Kidney (tissue), 13 donors: ENCODE measurements at regions not wholly inside any gene's neighbourhood (a gene's known extent, or its start where the extent isn't known, plus 50 kb on each side); places are given as distances from the start of the nearest gene placed in this dataset.

Source experiments
- DNase-seq, 5 donors: peaks; one replicate each; pipeline ENCODE4 v3.0.0-alpha.2; 2013 to 2020
- FAIRE-seq: peaks from 2 replicates; lab custom pipeline; 2012; peaks lifted over from hg19 to GRCh38; lab: Jason Lieb, UNC
- H3K27ac ChIP-seq, 2 donors: one replicate each; pipeline ENCODE4 v1.7.0; 2013; ENCODE audit warnings: low read depth in 2 of 2, low read length in 2 of 2, inconsistent platforms in 1 of 2
- H3K27me3 ChIP-seq: one replicate; pipeline ENCODE4 v1.7.1; 2013; ENCODE audit warnings: low read length, inconsistent platforms; ENCODE audit not compliant: control insufficient read depth, insufficient read depth
- H3K36me3 ChIP-seq, 3 donors: one replicate each; pipeline versions ENCODE4 v1.7.0 to v1.7.1; 2013; ENCODE audit warnings: low read length in 3 of 3, control low read depth in 1 of 3, inconsistent platforms in 1 of 3; ENCODE audit not compliant: insufficient read depth in 3 of 3, control insufficient read depth in 2 of 3
- H3K4me1 ChIP-seq, 3 donors: one replicate each; pipeline versions ENCODE4 v1.7.0 to v1.7.1; 2013; ENCODE audit warnings: low read length in 3 of 3, inconsistent platforms in 1 of 3, low read depth in 1 of 3; ENCODE audit not compliant: control insufficient read depth in 2 of 3, insufficient read depth in 2 of 3
- H3K4me3 ChIP-seq, 3 donors: one replicate each; pipeline versions ENCODE4 v1.7.0 to v1.8.1; 2013; ENCODE audit warnings: low read length in 3 of 3, control low read depth in 1 of 3, inconsistent platforms in 1 of 3
- H3K9ac ChIP-seq, 3 donors: one replicate each; pipeline versions ENCODE4 v1.7.0 to v1.7.1; 2013; ENCODE audit warnings: low read length in 3 of 3, control low read depth in 1 of 3, inconsistent platforms in 1 of 3
- H3K9me3 ChIP-seq, 3 donors: one replicate each; pipeline versions ENCODE4 v1.7.0 to v1.7.1; 2013; ENCODE audit warnings: low read length in 3 of 3, control low read depth in 1 of 3, inconsistent platforms in 1 of 3; ENCODE audit not compliant: control insufficient read depth in 2 of 3, insufficient read depth in 1 of 3
- intact Hi-C: fragments of 100-400 bp; cut with DNase I; formaldehyde crosslinking; loops from one replicate; pipeline ENCODE4 v1.11.1; 2022
- TF ChIP-seq, protein P1 (sequence below): IDR thresholded peaks from 3 replicates; pipeline ENCODE4 v1.5.1; 2012; ENCODE audit warnings: mild to moderate bottlenecking, moderate library complexity, borderline replicate concordance; ENCODE audit not compliant: insufficient read depth; ENCODE audit errors: extremely low read depth
- donor health status: control.
- donor health status: control.
- donor health status: control.
- donor health status: control.
- donor health status: control.
- donor health status: DM: yes; HTN: yes; CAD: no.
- donor health status: Normal renal cell carcinoma (clear cell type).

DNA sequence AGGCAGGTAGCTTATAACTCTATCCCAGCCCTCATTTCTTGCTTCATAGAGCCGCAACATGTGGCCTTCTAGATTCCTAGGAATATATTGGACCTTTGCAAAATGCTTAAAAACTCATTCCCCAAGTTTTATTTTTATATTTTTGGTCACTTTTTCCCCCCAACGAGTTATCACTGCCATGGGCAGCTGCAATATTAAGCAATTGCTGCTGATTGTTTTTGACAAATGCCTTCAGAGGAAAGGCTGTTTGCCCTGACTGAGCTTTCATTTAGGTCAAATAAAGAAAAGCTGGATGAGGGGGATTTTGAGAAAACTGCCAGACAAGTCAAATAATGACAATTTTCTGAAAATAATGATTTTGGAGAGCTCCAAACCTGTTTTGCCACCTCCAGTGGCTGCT lies 976.9 kb upstream of the MBL2 start:
- Histone ChIP-seq H3K9me3 (peaks cover 0 to 9% (median 0%) of the 10 kb centered on the region in 3 donors), H3K27ac (no peak overlapping the region), H3K36me3 (no peaks in the 10 kb centered on the region), H3K4me1 (no peaks in the 10 kb centered on the region), H3K9ac (no peak overlapping the region), H3K4me3 (no peak overlapping the region), H3K27me3 (no peaks in the 10 kb centered on the region)
- FAIRE-seq (no peak), DNase-seq (no peak)
- intact Hi-C loops = no loop called here
- TF ChIP-seq, protein P1, sequence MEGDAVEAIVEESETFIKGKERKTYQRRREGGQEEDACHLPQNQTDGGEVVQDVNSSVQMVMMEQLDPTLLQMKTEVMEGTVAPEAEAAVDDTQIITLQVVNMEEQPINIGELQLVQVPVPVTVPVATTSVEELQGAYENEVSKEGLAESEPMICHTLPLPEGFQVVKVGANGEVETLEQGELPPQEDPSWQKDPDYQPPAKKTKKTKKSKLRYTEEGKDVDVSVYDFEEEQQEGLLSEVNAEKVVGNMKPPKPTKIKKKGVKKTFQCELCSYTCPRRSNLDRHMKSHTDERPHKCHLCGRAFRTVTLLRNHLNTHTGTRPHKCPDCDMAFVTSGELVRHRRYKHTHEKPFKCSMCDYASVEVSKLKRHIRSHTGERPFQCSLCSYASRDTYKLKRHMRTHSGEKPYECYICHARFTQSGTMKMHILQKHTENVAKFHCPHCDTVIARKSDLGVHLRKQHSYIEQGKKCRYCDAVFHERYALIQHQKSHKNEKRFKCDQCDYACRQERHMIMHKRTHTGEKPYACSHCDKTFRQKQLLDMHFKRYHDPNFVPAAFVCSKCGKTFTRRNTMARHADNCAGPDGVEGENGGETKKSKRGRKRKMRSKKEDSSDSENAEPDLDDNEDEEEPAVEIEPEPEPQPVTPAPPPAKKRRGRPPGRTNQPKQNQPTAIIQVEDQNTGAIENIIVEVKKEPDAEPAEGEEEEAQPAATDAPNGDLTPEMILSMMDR = no peak

DNA sequence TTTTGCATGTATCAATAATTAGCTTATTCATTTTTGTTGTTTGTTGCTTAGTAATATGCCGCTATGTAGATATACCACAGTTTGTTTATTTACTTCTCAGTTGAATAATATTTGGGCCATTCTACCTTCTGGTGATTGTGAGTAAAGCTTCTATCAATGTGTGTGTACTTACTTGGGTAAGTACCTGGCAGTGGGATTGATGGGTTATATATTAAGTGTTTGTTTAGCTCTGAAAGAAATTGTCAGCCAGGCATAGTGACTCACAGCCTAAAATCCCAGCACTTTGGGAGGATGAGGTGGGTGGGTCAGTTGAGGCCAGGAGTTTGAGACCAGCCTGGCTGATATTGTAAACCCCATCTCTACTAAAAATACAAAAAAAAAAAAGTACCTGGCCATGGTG lies 975.7 kb upstream of the MBL2 start:
- H3K9ac ChIP-seq = no peak overlapping the region
- H3K4me3 ChIP-seq = no peak overlapping the region
- intact Hi-C loops = no loop called here
- TF ChIP-seq, protein P1 = no peak
- DNase-seq (no peak), FAIRE-seq (no peak)
- peaks cover 0 to 9% (median 0%) of the 10 kb centered on the region in 3 donors for H3K9me3 ChIP-seq
- no peaks in the 10 kb centered on the region for H3K36me3 ChIP-seq
- no peaks in the 10 kb centered on the region for H3K27me3 ChIP-seq
- H3K27ac ChIP-seq = no peak overlapping the region
- H3K4me1 ChIP-seq = no peaks in the 10 kb centered on the region

DNA sequence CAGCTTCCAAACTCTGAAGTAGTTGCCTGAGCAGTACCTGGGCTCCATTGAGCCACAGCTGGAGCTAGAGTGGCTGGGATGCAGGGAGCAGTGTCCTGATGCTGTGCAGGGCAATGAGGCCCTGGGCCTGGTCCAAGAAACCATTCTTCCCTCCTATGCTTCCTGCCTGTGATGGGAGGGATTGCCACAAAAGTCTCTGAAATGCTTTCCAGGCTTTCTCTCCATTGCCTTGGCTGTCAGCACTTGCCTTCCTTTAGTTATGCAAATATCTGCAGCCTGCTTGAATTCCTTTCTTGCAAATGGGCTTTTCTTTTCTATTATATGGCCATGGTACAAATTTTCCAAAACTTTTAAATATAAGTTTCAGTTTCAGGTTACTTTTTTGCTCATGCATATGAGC lies 972.2 kb upstream of the MBL2 start:
- H3K9ac ChIP-seq = no peak overlapping the region
- H3K27me3 ChIP-seq = no peaks in the 10 kb centered on the region
- FAIRE-seq (no peak), DNase-seq (no peak)
- TF ChIP-seq, protein P1 = no peak
- H3K4me1 ChIP-seq = no peaks in the 10 kb centered on the region
- no peak overlapping the region for H3K4me3 ChIP-seq
- H3K36me3 ChIP-seq = no peaks in the 10 kb centered on the region
- intact Hi-C loops = no loop called here
- peaks cover 0 to 8% (median 0%) of the 10 kb centered on the region in 3 donors for H3K9me3 ChIP-seq
- H3K27ac ChIP-seq = no peak overlapping the region

DNA sequence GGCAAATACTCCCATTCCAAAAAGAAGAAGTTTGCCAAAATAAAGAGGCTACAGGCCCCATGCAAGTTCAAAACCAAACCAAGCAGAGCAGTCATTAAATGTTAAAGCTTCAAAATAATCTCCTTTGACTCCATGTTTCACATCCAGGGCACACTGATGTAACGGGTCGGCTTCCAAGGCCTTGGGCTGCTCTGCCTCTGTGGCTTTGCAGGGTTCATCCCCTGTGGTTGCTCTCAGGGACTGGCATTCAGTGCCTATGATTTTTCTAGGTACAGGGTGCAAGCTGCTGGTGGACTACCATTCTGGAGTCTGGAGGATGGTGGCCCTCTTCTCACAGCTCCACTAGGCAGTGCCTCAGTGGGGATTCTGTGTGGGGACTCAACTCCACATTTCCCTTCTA lies 971.6 kb upstream of the MBL2 start:
- DNase-seq (no peak), FAIRE-seq (no peak)
- intact Hi-C loops = no loop called here
- Histone ChIP-seq H3K27ac (no peak overlapping the region), H3K27me3 (no peaks in the 10 kb centered on the region), H3K9ac (no peak overlapping the region), H3K9me3 (peaks cover 0 to 2% (median 0%) of the 10 kb centered on the region in 3 donors), H3K36me3 (no peaks in the 10 kb centered on the region), H3K4me1 (no peaks in the 10 kb centered on the region), H3K4me3 (no peak overlapping the region)
- TF ChIP-seq, protein P1 = no peak
